ENCODE measurements at regions not wholly inside any gene's neighbourhood (a gene's known extent, or its start where the extent isn't known, plus 50 kb on each side); places are given as distances from the start of the nearest gene placed in this dataset.

DNA sequence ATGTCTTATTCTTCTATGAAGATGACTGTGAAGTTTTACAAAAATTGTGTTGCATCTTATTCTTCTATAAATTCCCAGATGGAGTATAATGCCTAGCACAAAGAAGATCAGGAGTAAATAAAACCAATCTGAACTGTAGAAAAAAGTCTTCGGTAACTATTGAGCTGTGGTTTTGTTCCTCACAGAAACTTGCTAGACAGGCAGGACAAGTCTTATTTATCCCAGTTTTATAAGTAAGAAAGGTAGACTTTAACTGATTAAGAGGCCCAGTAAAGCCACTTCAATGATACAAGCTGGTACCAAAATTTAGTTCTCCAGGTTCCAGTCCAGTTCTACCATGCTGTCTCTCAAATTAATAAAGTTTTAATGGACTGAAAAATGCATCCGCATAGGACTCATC is 526.7 kb upstream of the SETBP1 start:
- TF ChIP-seq, protein P1, sequence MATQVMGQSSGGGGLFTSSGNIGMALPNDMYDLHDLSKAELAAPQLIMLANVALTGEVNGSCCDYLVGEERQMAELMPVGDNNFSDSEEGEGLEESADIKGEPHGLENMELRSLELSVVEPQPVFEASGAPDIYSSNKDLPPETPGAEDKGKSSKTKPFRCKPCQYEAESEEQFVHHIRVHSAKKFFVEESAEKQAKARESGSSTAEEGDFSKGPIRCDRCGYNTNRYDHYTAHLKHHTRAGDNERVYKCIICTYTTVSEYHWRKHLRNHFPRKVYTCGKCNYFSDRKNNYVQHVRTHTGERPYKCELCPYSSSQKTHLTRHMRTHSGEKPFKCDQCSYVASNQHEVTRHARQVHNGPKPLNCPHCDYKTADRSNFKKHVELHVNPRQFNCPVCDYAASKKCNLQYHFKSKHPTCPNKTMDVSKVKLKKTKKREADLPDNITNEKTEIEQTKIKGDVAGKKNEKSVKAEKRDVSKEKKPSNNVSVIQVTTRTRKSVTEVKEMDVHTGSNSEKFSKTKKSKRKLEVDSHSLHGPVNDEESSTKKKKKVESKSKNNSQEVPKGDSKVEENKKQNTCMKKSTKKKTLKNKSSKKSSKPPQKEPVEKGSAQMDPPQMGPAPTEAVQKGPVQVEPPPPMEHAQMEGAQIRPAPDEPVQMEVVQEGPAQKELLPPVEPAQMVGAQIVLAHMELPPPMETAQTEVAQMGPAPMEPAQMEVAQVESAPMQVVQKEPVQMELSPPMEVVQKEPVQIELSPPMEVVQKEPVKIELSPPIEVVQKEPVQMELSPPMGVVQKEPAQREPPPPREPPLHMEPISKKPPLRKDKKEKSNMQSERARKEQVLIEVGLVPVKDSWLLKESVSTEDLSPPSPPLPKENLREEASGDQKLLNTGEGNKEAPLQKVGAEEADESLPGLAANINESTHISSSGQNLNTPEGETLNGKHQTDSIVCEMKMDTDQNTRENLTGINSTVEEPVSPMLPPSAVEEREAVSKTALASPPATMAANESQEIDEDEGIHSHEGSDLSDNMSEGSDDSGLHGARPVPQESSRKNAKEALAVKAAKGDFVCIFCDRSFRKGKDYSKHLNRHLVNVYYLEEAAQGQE (IDR thresholded peaks at IDR 0.05; ENCODE audit: insufficient read depth in 1 of 2, low read depth in 2 of 2, low read length in 2 of 2), result no peak
- TF ChIP-seq POLR2AphosphoS5 (IDR thresholded peaks at IDR 0.05; ENCODE audit: low read depth, low read length) (no peak), TAF1 (IDR thresholded peaks at IDR 0.05; ENCODE audit: borderline replicate concordance, insufficient read depth, low read length) (no peak), SIN3A (IDR thresholded peaks at IDR 0.05; ENCODE audit: borderline replicate concordance, insufficient read depth, low read length) (no peak), FOXP2 (optimal IDR thresholded peaks at IDR 0.05; ENCODE audit: borderline replicate concordance, extremely low read depth, extremely low read length, insufficient read depth) (no peak)

Measured in PFSK-1 (cell line).